IMR-90 (cell line): ENCODE measurements at regions not wholly inside any gene's neighbourhood (a gene's known extent, or its start where the extent isn't known, plus 50 kb on each side); places are given as distances from the start of the nearest gene placed in this dataset.

Source experiments
- ATAC-seq: fragments of 200-7000 bp; cut with Tn5 transposase; 2 replicates; pipeline ENCODE4 v1.9.1; 2020; ENCODE audit warnings: low read depth, mild to moderate bottlenecking, moderate library complexity
- BruUV-seq: library from RNA; stranded (reverse); fragments of 400-500 nt; replicated peaks from 2 replicates; lab custom pipeline; 2021; lab: Mats Ljungman, UMichigan
- CTCF ChIA-PET: fragments of 300-600 bp; formaldehyde crosslinking; extraction: SDS; loops from one replicate; lab custom pipeline; 2021; ENCODE audit warnings: antibody characterized with exemption; lab: Yijun Ruan, JAX
- POLR2A ChIA-PET: fragments of 300-600 bp; sonication (Branson Sonifier 250); formaldehyde crosslinking; loops from one replicate; lab custom pipeline; 2022; ENCODE audit warnings: antibody characterized with exemption; ENCODE audit not compliant: unreplicated experiment; lab: Charles Lee
- DNase-seq: peaks from one replicate; pipeline ENCODE4 v3.0.0; 2013
- H2AFZ ChIP-seq: replicated peaks from 2 replicates; pipeline ENCODE3; 2013; ENCODE audit warnings: low read length, mild to moderate bottlenecking; ENCODE audit not compliant: poor library complexity
- H2AK5ac ChIP-seq: 2 replicates; pipeline ENCODE4 v1.6.1; 2013; ENCODE audit warnings: low read depth, low read length, inconsistent platforms
- H2AK9ac ChIP-seq: replicated peaks from 2 replicates; pipeline ENCODE3; 2013; ENCODE audit warnings: mild to moderate bottlenecking, low read depth, low read length, moderate library complexity; ENCODE audit not compliant: poor library complexity
- H2BK120ac ChIP-seq: 2 replicates; pipeline ENCODE4 v1.6.1; 2013; ENCODE audit warnings: low read depth, low read length, inconsistent platforms
- H2BK15ac ChIP-seq: 3 replicates; pipeline ENCODE4 v1.6.1; 2013; ENCODE audit warnings: low read depth, low read length, inconsistent platforms
- H2BK20ac ChIP-seq: 2 replicates; pipeline ENCODE4 v1.6.1; 2013; ENCODE audit warnings: low read depth, mild to moderate bottlenecking, inconsistent platforms, low read length, moderate library complexity
- H2BK5ac ChIP-seq: 2 replicates; pipeline ENCODE4 v1.6.1; 2013; ENCODE audit warnings: mild to moderate bottlenecking, low read depth, low read length, inconsistent platforms; ENCODE audit not compliant: poor library complexity, severe bottlenecking
- H3K14ac ChIP-seq: replicated peaks from 2 replicates; pipeline ENCODE4 v1.6.1; 2013; ENCODE audit warnings: low read depth, low read length, inconsistent platforms
- H3K18ac ChIP-seq: 2 replicates; pipeline ENCODE4 v1.6.1; 2013; ENCODE audit warnings: low read depth, low read length, control low read depth
- H3K23ac ChIP-seq: 2 replicates; pipeline ENCODE4 v1.6.1; 2013; ENCODE audit warnings: low read depth, low read length, inconsistent platforms
- H3K27ac ChIP-seq: 2 replicates; pipeline ENCODE4 v1.5.1; 2013; ENCODE audit warnings: mild to moderate bottlenecking, control low read depth, low read length; ENCODE audit not compliant: insufficient read depth
- H3K27me3 ChIP-seq: 2 replicates; pipeline ENCODE4 v1.6.1; 2013; ENCODE audit warnings: low read length; ENCODE audit not compliant: control insufficient read depth, insufficient read depth
- H3K36me3 ChIP-seq: 2 replicates; pipeline ENCODE4 v1.6.1; 2013; ENCODE audit warnings: low read length, mixed read lengths; ENCODE audit not compliant: control insufficient read depth, insufficient read depth
- H3K4ac ChIP-seq: 2 replicates; pipeline ENCODE4 v1.6.1; 2013; ENCODE audit warnings: low read depth, low read length, inconsistent platforms
- H3K4me1 ChIP-seq: 2 replicates; pipeline ENCODE4 v1.6.1; 2013; ENCODE audit warnings: low read length, mixed read lengths; ENCODE audit not compliant: control insufficient read depth, insufficient read depth
- H3K4me2 ChIP-seq: 2 replicates; pipeline ENCODE4 v1.6.1; 2013; ENCODE audit warnings: low read depth, mild to moderate bottlenecking, control low read depth, low read length, moderate library complexity
- H3K4me3 ChIP-seq: 2 replicates; pipeline ENCODE4 v1.5.1; 2013; ENCODE audit warnings: low read depth, mild to moderate bottlenecking, control low read depth, low read length, moderate library complexity; ENCODE audit not compliant: insufficient read depth
- H3K56ac ChIP-seq: 2 replicates; pipeline ENCODE4 v1.6.1; 2013; ENCODE audit warnings: low read length, inconsistent platforms; ENCODE audit not compliant: insufficient read depth; ENCODE audit errors: extremely low read depth
- H3K79me1 ChIP-seq, 2 experiments: 2 replicates each; pipeline ENCODE4 v1.6.1; 2013; ENCODE audit warnings: low read length in 2 of 2, inconsistent platforms in 1 of 2, low read depth in 1 of 2
- H3K9ac ChIP-seq: 2 replicates; pipeline ENCODE4 v1.6.1; 2013; ENCODE audit warnings: low read depth, low read length, control low read depth
- H3K9me1 ChIP-seq: 2 replicates; pipeline ENCODE4 v1.6.1; 2013; ENCODE audit warnings: low read length, inconsistent platforms; ENCODE audit not compliant: insufficient read depth
- H3K9me3 ChIP-seq: 2 replicates; pipeline ENCODE4 v1.6.1; 2013; ENCODE audit warnings: low read length; ENCODE audit not compliant: control insufficient read depth, insufficient read depth
- H4K20me1 ChIP-seq: 2 replicates; pipeline ENCODE4 v1.6.1; 2013; ENCODE audit warnings: low read length, inconsistent platforms; ENCODE audit not compliant: insufficient read depth
- H4K5ac ChIP-seq: 2 replicates; pipeline ENCODE4 v1.6.1; 2013; ENCODE audit warnings: mild to moderate bottlenecking, low read depth, low read length, control low read depth
- H4K8ac ChIP-seq, 2 experiments: 2 replicates each; pipeline ENCODE4 v1.6.1; 2013; ENCODE audit warnings: low read depth in 2 of 2, low read length in 2 of 2, control low read depth in 1 of 2, inconsistent platforms in 1 of 2
- H4K91ac ChIP-seq: 2 replicates; pipeline ENCODE4 v1.6.1; 2013; ENCODE audit warnings: low read depth, low read length, inconsistent platforms; ENCODE audit not compliant: insufficient read depth
- BHLHE40 ChIP-seq: fragments of 150-350 bp; IDR thresholded peaks from 2 replicates; pipeline ENCODE4 v1.6.1; 2016; ENCODE audit warnings: mild to moderate bottlenecking, low read depth, low read length
- ELK1 ChIP-seq: fragments of 150-350 bp; IDR thresholded peaks from 2 replicates; pipeline ENCODE4 v1.6.1; 2016; ENCODE audit warnings: low read depth, mild to moderate bottlenecking, low read length, moderate library complexity, borderline replicate concordance
- FOS ChIP-seq: fragments of 150-350 bp; IDR thresholded peaks from 2 replicates; pipeline ENCODE4 v1.6.1; 2016; ENCODE audit warnings: low read depth, low read length
- MAFK ChIP-seq: IDR thresholded peaks from 2 replicates; pipeline ENCODE4 v1.6.1; 2012; ENCODE audit warnings: low read depth, low read length, improper control_type of control experiment
- MAZ ChIP-seq: IDR thresholded peaks from 2 replicates; pipeline ENCODE4 v1.6.1; 2012; ENCODE audit warnings: low read depth, mild to moderate bottlenecking, low read length, improper control_type of control experiment, moderate library complexity, borderline replicate concordance
- NFE2L2 ChIP-seq: fragments of 150-350 bp; IDR thresholded peaks from 2 replicates; pipeline ENCODE4 v1.6.1; 2016; ENCODE audit warnings: low read depth, mild to moderate bottlenecking, low read length
- RAD21 ChIP-seq: IDR thresholded peaks from 2 replicates; pipeline ENCODE4 v1.6.1; 2012; ENCODE audit warnings: low read length, improper control_type of control experiment
- RCOR1 ChIP-seq: IDR thresholded peaks from 2 replicates; pipeline ENCODE4 v1.6.1; 2012; ENCODE audit warnings: mild to moderate bottlenecking, low read length, improper control_type of control experiment; ENCODE audit not compliant: insufficient replicate concordance
- RFX5 ChIP-seq: IDR thresholded peaks from 2 replicates; pipeline ENCODE4 v1.8.0; 2012; ENCODE audit warnings: low read depth, mild to moderate bottlenecking, low read length, moderate library complexity
- SMC3 ChIP-seq: fragments of 150-350 bp; IDR thresholded peaks from 2 replicates; pipeline ENCODE4 v1.6.1; 2016; ENCODE audit warnings: low read depth, mild to moderate bottlenecking, antibody characterized with exemption, low read length, moderate library complexity
- WGBS, 2 experiments: methylation state at CpG; one replicate each; pipeline versions ENCODE4 v1.1.5 to v1.1.7; 2013; ENCODE audit warnings: missing lambda C conversion rate in 2 of 2; ENCODE audit not compliant: insufficient read length in 1 of 2; ENCODE audit errors: extremely low coverage in 2 of 2; 5-methylcytosine and 5-hydroxymethylcytosine counted together
- dilution Hi-C: fragments of 300-500 bp; cut with HindIII; formaldehyde crosslinking; loops from one replicate; pipeline ENCODE4 v1.14.3; 2018; ENCODE audit warnings: low sequenced_read_pairs; ENCODE audit not compliant: unreplicated experiment
- in situ Hi-C: fragments of 300-500 bp; cut with MboI; formaldehyde crosslinking; loops from 3 replicates; pipeline ENCODE4 v1.14.3; 2019; ENCODE audit warnings: low sequenced_read_pairs, inconsistent platforms, mixed read lengths
- intact Hi-C: fragments of 100-400 bp; cut with micrococcal nuclease; formaldehyde crosslinking; loops from 2 replicates; pipeline ENCODE4 v1.10.0; 2022
- TF ChIP-seq, protein P1 (sequence below): fragments of 150-350 bp; IDR thresholded peaks from 2 replicates; pipeline ENCODE4 v1.6.1; 2017; ENCODE audit warnings: mild to moderate bottlenecking, antibody characterized with exemption, low read length, low read depth
- TF ChIP-seq, protein P2 (sequence below): conservative IDR thresholded peaks from 2 replicates; pipeline ENCODE4 v1.5.1; 2012; ENCODE audit warnings: mild to moderate bottlenecking, low read depth, low read length, improper control_type of control experiment

- POLR2A ChIA-PET, result no interaction called here
- CTCF ChIA-PET, result no interaction called here
- peak overlapping the region; percentile 80 to 95 for H4K8ac ChIP-seq
- in situ Hi-C loops (loop anchor here (5.0 kb wide), 1 partner anchor 32 kb away; no protein-coding TSS in a partner anchor), intact Hi-C loops (no loop called here), dilution Hi-C loops (no loop called here)
- no peaks in the 10 kb centered on the region for H3K27me3 ChIP-seq
- H2AK5ac ChIP-seq, result peak overlapping the region; percentile 100
- peak overlapping the region; percentile 83 for H2AFZ ChIP-seq
- no peaks in the 10 kb centered on the region for H3K36me3 ChIP-seq
- peaks cover 17% of the 10 kb centered on the region for H3K4me1 ChIP-seq
- no peak overlapping the region for H3K4me3 ChIP-seq
- peak overlapping the region; percentile 56; the same call in 1 of the 2 replicates for H3K4me2 ChIP-seq
- BruUV-seq, result no TSS peak
- no peaks in the 10 kb centered on the region for H3K9me3 ChIP-seq
- H2BK5ac ChIP-seq, result peak overlapping the region; percentile 99
- H3K14ac ChIP-seq, result peak overlapping the region; percentile 91
- H3K23ac ChIP-seq, result peak overlapping the region; percentile 88
- H3K9ac ChIP-seq, result peak overlapping the region; percentile 22; the same call in 1 of the 2 replicates
- H3K27ac ChIP-seq, result peak overlapping the region; percentile 79
- WGBS, 2 experiments, result no CpG with 5 or more reads among the region's 11 CpGs
- H4K20me1 ChIP-seq, result no peaks in the 10 kb centered on the region
- H3K4ac ChIP-seq, result peak overlapping the region; percentile 86
- H2BK15ac ChIP-seq, result peak overlapping the region; percentile 98
- peak overlapping the region; percentile 95 for H4K5ac ChIP-seq
- H3K56ac ChIP-seq, result peak overlapping the region; percentile 78
- TF ChIP-seq ELK1 (no peak), RFX5 (no peak), MAFK (no peak), SMC3 (no peak), RCOR1 (no peak), RAD21 (no peak), NFE2L2 (no peak), FOS (peak; percentile 70), MAZ (no peak), BHLHE40 (peak; percentile 47)
- TF ChIP-seq, protein P1, sequence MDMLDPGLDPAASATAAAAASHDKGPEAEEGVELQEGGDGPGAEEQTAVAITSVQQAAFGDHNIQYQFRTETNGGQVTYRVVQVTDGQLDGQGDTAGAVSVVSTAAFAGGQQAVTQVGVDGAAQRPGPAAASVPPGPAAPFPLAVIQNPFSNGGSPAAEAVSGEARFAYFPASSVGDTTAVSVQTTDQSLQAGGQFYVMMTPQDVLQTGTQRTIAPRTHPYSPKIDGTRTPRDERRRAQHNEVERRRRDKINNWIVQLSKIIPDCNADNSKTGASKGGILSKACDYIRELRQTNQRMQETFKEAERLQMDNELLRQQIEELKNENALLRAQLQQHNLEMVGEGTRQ, result peak; percentile 84
- TF ChIP-seq, protein P2, sequence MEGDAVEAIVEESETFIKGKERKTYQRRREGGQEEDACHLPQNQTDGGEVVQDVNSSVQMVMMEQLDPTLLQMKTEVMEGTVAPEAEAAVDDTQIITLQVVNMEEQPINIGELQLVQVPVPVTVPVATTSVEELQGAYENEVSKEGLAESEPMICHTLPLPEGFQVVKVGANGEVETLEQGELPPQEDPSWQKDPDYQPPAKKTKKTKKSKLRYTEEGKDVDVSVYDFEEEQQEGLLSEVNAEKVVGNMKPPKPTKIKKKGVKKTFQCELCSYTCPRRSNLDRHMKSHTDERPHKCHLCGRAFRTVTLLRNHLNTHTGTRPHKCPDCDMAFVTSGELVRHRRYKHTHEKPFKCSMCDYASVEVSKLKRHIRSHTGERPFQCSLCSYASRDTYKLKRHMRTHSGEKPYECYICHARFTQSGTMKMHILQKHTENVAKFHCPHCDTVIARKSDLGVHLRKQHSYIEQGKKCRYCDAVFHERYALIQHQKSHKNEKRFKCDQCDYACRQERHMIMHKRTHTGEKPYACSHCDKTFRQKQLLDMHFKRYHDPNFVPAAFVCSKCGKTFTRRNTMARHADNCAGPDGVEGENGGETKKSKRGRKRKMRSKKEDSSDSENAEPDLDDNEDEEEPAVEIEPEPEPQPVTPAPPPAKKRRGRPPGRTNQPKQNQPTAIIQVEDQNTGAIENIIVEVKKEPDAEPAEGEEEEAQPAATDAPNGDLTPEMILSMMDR, result no peak
- peak; percentile 64 for ATAC-seq
- H3K79me1 ChIP-seq, result peaks cover 0 to 18% of the 10 kb centered on the region in 2 experiments; a peak in 2 of 4 replicates
- H4K91ac ChIP-seq, result peak overlapping the region; percentile 93
- DNase-seq, result peak; percentile 84
- peak overlapping the region; percentile 99 for H2BK20ac ChIP-seq
- peak overlapping the region; percentile 95 for H2BK120ac ChIP-seq
- peak overlapping the region; percentile 99 for H3K18ac ChIP-seq
- H3K9me1 ChIP-seq, result peaks cover 14% of the 10 kb centered on the region
- H2AK9ac ChIP-seq, result peak overlapping the region; percentile 84
Measured at GRCh38 chr6:30814146-30815040, 69.9 kb upstream of the DDR1 start.
